ENCODE measurements at regions not wholly inside any gene's neighbourhood (a gene's known extent, or its start where the extent isn't known, plus 50 kb on each side); places are given as distances from the start of the nearest gene placed in this dataset.

GRCh38 chr16:50991006-50991405 is 160.1 kb downstream of the SALL1 start:
- TF ChIP-seq POLR2A (IDR thresholded peaks at IDR 0.05; ENCODE audit: low read depth, low read length) (no peak), CTCF (conservative IDR thresholded peaks at IDR 0.05; ENCODE audit: low read depth, low read length) (no peak), MXI1 (IDR thresholded peaks at IDR 0.05; ENCODE audit: borderline replicate concordance, low read depth, low read length) (no peak), SMC3 (IDR thresholded peaks at IDR 0.05; ENCODE audit: low read depth, low read length) (no peak), CHD1 (IDR thresholded peaks at IDR 0.05; ENCODE audit: low read depth, low read length) (no peak), ELK1 (IDR thresholded peaks at IDR 0.05; ENCODE audit: borderline replicate concordance, low read depth, low read length) (no peak), CEBPB (IDR thresholded peaks at IDR 0.05; ENCODE audit: low read depth, low read length) (no peak), FOS (IDR thresholded peaks at IDR 0.05; ENCODE audit: low read depth, low read length) (no peak), BHLHE40 (IDR thresholded peaks at IDR 0.05; ENCODE audit: low read depth, low read length) (no peak), RAD21 (IDR thresholded peaks at IDR 0.05; ENCODE audit: low read length) (no peak)

Measured in IMR-90 (cell line).